ENCODE measurements at regions not wholly inside any gene's neighbourhood (a gene's known extent, or its start where the extent isn't known, plus 50 kb on each side); places are given as distances from the start of the nearest gene placed in this dataset.

GRCh38 chr18:2212598-2213205, 358.6 kb downstream of the METTL4 start:
- no peaks in the 10 kb centered on the region for H3K9me3 ChIP-seq
- H3K36me3 ChIP-seq = no peaks in the 10 kb centered on the region
- no peaks in the 10 kb centered on the region for H3K4me1 ChIP-seq
- H3K27ac ChIP-seq = no peak overlapping the region
- H3K4me3 ChIP-seq = no peak overlapping the region
- DNase-seq = no peak
- TF ChIP-seq POLR2AphosphoS5 (IDR thresholded peaks at IDR 0.05) = no peak
- no peak for TF ChIP-seq EP300 (IDR thresholded peaks at IDR 0.05)
- no peak for TF ChIP-seq POLR2A (IDR thresholded peaks at IDR 0.05)
- TF ChIP-seq CTCF (IDR thresholded peaks at IDR 0.05) = no peak
- 84 to 100% (median 94%) methylated on average over 1 of the region's 1 CpG for WGBS, 5 donors
- H3K27me3 ChIP-seq = no peaks in the 10 kb centered on the region
- intact Hi-C loops (cut with DNase I; ENCODE audit: low total_unique reads) = no loop called here

GRCh38 chr18:2213905-2214304, 357.4 kb downstream of the METTL4 start:
- no peaks in the 10 kb centered on the region for H3K27me3 ChIP-seq
- no peak for DNase-seq
- no peaks in the 10 kb centered on the region for H3K9me3 ChIP-seq
- no peak overlapping the region for H3K27ac ChIP-seq
- no peak overlapping the region for H3K4me3 ChIP-seq
- no peaks in the 10 kb centered on the region for H3K4me1 ChIP-seq
- intact Hi-C loops (cut with DNase I; ENCODE audit: low total_unique reads) = no loop called here
- 86 to 97% (median 94%) methylated on average over 2 of the region's 2 CpGs for WGBS, 5 donors
- no peak for TF ChIP-seq EP300 (IDR thresholded peaks at IDR 0.05)
- TF ChIP-seq CTCF (IDR thresholded peaks at IDR 0.05) = no peak
- no peaks in the 10 kb centered on the region for H3K36me3 ChIP-seq

GRCh38 chr18:2217356-2217755, 353.9 kb downstream of the METTL4 start:
- WGBS, 5 donors = 44 to 54% (median 47%) methylated on average over 2 of the region's 2 CpGs
- intact Hi-C loops (cut with DNase I; ENCODE audit: low total_unique reads) = no loop called here
- no peaks in the 10 kb centered on the region for H3K4me1 ChIP-seq
- no peaks in the 10 kb centered on the region for H3K27me3 ChIP-seq
- DNase-seq = no peak
- no peak for TF ChIP-seq CTCF (IDR thresholded peaks at IDR 0.05)
- TF ChIP-seq EP300 (IDR thresholded peaks at IDR 0.05) = no peak
- TF ChIP-seq POLR2AphosphoS5 (IDR thresholded peaks at IDR 0.05) = no peak
- TF ChIP-seq POLR2A (IDR thresholded peaks at IDR 0.05) = no peak
- H3K9me3 ChIP-seq = no peaks in the 10 kb centered on the region
- no peaks in the 10 kb centered on the region for H3K36me3 ChIP-seq
- no peak overlapping the region for H3K27ac ChIP-seq
- H3K4me3 ChIP-seq = no peak overlapping the region

- WGBS, 5 donors = 50 to 60% (median 54%) methylated on average over 4 of the region's 4 CpGs
- intact Hi-C loops (cut with DNase I; ENCODE audit: low total_unique reads) = no loop called here
- H3K9me3 ChIP-seq = no peaks in the 10 kb centered on the region
- H3K36me3 ChIP-seq = no peaks in the 10 kb centered on the region
- no peak for TF ChIP-seq POLR2AphosphoS5 (IDR thresholded peaks at IDR 0.05)
- TF ChIP-seq POLR2A (IDR thresholded peaks at IDR 0.05) = no peak
- no peak for TF ChIP-seq EP300 (IDR thresholded peaks at IDR 0.05)
- TF ChIP-seq CTCF (IDR thresholded peaks at IDR 0.05) = no peak
- H3K4me1 ChIP-seq = no peaks in the 10 kb centered on the region
- no peak overlapping the region for H3K27ac ChIP-seq
- DNase-seq = no peak
- no peaks in the 10 kb centered on the region for H3K27me3 ChIP-seq
- H3K4me3 ChIP-seq = no peak overlapping the region
Measured at GRCh38 chr18:2218101-2218500, 353.2 kb downstream of the METTL4 start.

Data from stomach (tissue), 8 donors.